Vagina (tissue), 2 donors: ENCODE measurements at regions not wholly inside any gene's neighbourhood (a gene's known extent, or its start where the extent isn't known, plus 50 kb on each side); places are given as distances from the start of the nearest gene placed in this dataset.

Experiments
- POLR2A ChIP-seq, 2 donors: fragments of 450-650 bp; IDR thresholded peaks; one replicate each; pipeline ENCODE4 v1.6.1; 2017; ENCODE audit warnings: antibody characterized with exemption in 2 of 2, mild to moderate bottlenecking in 2 of 2, moderate library complexity in 2 of 2
- TF ChIP-seq, protein P1 (sequence below), 3 experiments: fragments of 450-650 bp in 2 of 3; fragments of 200-600 bp in 1 of 3; sonication (generic) in 1 of 3; IDR thresholded peaks; one replicate each; pipeline ENCODE4 v1.5.1; 2017 to 2019; ENCODE audit warnings: antibody characterized with exemption in 3 of 3, mild to moderate bottlenecking in 2 of 3, moderate library complexity in 2 of 3

GRCh38 chr1:80170811-80171485 lies 1164.4 kb upstream of the ADGRL4 start:
- TF ChIP-seq POLR2A (IDR thresholded peaks at IDR 0.05), result no peak
- TF ChIP-seq, protein P1, sequence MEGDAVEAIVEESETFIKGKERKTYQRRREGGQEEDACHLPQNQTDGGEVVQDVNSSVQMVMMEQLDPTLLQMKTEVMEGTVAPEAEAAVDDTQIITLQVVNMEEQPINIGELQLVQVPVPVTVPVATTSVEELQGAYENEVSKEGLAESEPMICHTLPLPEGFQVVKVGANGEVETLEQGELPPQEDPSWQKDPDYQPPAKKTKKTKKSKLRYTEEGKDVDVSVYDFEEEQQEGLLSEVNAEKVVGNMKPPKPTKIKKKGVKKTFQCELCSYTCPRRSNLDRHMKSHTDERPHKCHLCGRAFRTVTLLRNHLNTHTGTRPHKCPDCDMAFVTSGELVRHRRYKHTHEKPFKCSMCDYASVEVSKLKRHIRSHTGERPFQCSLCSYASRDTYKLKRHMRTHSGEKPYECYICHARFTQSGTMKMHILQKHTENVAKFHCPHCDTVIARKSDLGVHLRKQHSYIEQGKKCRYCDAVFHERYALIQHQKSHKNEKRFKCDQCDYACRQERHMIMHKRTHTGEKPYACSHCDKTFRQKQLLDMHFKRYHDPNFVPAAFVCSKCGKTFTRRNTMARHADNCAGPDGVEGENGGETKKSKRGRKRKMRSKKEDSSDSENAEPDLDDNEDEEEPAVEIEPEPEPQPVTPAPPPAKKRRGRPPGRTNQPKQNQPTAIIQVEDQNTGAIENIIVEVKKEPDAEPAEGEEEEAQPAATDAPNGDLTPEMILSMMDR (IDR thresholded peaks at IDR 0.05), result no peak
